Right cardiac atrium (tissue), 5 donors: ENCODE measurements at regions not wholly inside any gene's neighbourhood (a gene's known extent, or its start where the extent isn't known, plus 50 kb on each side); places are given as distances from the start of the nearest gene placed in this dataset.
A peak's percentile ranks its signal among the peaks of the same experiment; 100 is the strongest.
"Not testable (repeated sequence)": the region's sequence is repeated elsewhere in the genome, so short reads cannot be mapped to it uniquely, and the experiment has no call there.

Experiments
- ATAC-seq, 2 donors: fragments of 200-7000 bp; cut with Tn5 transposase; one replicate each; pipeline versions ENCODE4 v1.8.0 to v1.9.1; 2020; ENCODE audit warnings: moderate library complexity in 2 of 2, mild to moderate bottlenecking in 1 of 2
- DNase-seq, 3 donors: peaks; one replicate each; pipeline ENCODE4 v3.0.0-alpha.2; 2020
- H3K27ac ChIP-seq: one replicate; pipeline ENCODE4 v1.5.1; 2013; ENCODE audit warnings: mild to moderate bottlenecking, low read length, control low read depth, moderate library complexity
- H3K27me3 ChIP-seq: one replicate; pipeline ENCODE4 v1.6.1; 2013; ENCODE audit not compliant: control insufficient read depth, insufficient read depth
- H3K4me1 ChIP-seq: one replicate; pipeline ENCODE4 v1.6.1; 2013; ENCODE audit warnings: low read length; ENCODE audit not compliant: control insufficient read depth, insufficient read depth
- H3K4me3 ChIP-seq: one replicate; pipeline ENCODE4 v1.5.1; 2013; ENCODE audit warnings: low read length, control low read depth
- H3K9me3 ChIP-seq: one replicate; pipeline ENCODE4 v1.6.1; 2013; ENCODE audit warnings: low read length; ENCODE audit not compliant: control insufficient read depth
- WGBS: extraction: QIAGEN DNeasy Blood & Tissue Kit; methylation state at CpG from one replicate; pipeline ENCODE4 v1.1.7; 2013; 5-methylcytosine and 5-hydroxymethylcytosine counted together
- intact Hi-C, 4 donors: fragments of 100-400 bp; cut with DNase I; formaldehyde crosslinking; loops; one replicate each; pipeline versions ENCODE4 v1.11.0 to v1.14.0; 2022 to 2023
- donor health status: healthy with polysubstance abuse.
- donor health status: DM: no; HTN: yes; CAD: no.
- donor health status: DM: no; HTN: no; CAD: no.
- donor health status: DM: no; HTN: yes; CAD: no; lungs with severe emphysema.
- donor health status: DM: yes; HTN: yes; CAD: no.

DNA sequence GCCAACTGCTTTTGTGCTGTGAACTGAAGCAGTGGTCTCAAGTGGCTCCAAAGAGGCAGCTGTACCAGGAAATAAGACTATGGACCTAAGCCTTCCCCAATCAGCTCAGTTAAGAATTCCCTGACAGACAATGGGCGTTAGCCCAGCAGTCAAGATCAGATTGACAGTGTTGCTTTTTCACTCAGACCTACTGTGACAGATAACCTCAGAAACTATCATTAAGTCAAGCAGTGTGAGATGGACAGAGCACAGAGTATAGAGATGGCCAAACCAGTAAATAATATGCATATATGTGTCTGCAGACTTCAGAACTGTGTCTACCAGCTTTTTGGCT is 215.3 kb downstream of the ZFP36L2 start:
- 59% methylated on average over 1 of the region's 1 CpG for WGBS
- intact Hi-C loops = no loop called here
- H3K27me3 ChIP-seq = no peaks in the 10 kb centered on the region
- DNase-seq = no peak
- no peak overlapping the region for H3K27ac ChIP-seq
- no peaks in the 10 kb centered on the region for H3K9me3 ChIP-seq
- H3K4me3 ChIP-seq = no peak overlapping the region
- no peaks in the 10 kb centered on the region for H3K4me1 ChIP-seq
- ATAC-seq = no peak

DNA sequence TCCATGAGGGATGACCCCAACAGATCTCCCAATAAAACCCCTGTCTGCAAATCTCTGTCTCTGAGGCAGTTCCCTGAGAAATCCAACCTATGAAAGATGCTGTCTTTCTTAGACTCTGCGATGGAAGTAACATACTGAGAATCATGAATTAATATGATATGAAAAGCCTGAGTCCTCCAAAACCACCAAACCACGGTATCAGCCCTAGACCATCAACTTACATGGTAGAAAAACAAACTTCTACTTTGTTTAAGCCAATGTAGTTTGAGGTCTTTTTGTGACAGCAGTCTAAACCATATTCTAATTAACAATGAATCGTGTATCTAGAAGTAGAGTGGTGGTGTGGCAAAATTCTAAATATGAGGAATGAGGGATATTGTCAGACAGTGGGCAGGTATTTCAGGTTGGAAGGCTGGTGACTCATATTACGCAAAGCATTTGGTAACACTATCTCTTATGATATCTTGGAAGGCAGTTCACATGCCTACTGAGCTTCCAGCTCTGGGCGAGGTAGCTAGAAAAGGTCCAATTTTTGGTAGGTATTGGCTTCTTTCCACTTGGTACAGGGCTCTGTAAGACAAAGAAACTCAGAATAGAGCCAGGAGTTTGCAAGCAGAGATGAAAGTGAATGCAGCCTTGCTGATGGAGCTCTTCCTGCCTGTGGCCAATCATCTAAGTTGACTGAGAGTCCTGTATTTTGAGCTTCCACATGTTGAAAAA is 215.8 kb downstream of the ZFP36L2 start:
- no peak for ATAC-seq

DNA sequence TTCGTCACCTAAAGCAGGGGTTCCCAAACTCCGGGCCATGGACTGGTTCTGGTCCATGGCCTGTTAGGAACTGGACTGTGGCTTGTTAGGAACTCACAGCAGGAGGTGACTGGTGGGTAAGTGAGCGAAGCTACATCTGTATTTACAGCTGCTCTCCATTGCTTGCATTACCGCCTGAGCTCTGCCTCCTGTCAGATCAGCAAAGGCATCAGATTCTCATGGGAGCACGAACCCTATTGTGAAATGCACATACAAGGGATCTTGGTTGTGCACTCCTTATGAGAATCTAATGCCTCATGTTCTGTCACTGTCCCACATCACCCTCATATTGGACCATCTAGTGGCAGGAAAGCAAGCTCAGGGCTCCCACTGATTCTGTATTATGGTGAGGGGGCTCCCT is 217.0 kb downstream of the ZFP36L2 start:
- 97% methylated on average over 5 of the region's 5 CpGs for WGBS
- no peak for ATAC-seq
- intact Hi-C loops = no loop called here
- Histone ChIP-seq H3K27me3 (no peaks in the 10 kb centered on the region), H3K27ac (no peak overlapping the region), H3K4me3 (no peak overlapping the region), H3K9me3 (no peaks in the 10 kb centered on the region), H3K4me1 (no peaks in the 10 kb centered on the region)
- DNase-seq = no peak

More for the DNA sequence above, 215.8 kb downstream of the ZFP36L2 start:
- Histone ChIP-seq H3K4me3 (no peak overlapping the region), H3K27ac (no peak overlapping the region), H3K9me3 (no peaks in the 10 kb centered on the region), H3K27me3 (no peaks in the 10 kb centered on the region), H3K4me1 (no peaks in the 10 kb centered on the region)
- intact Hi-C loops = no loop called here
- WGBS = 90% methylated on average over 5 of the region's 5 CpGs
- DNase-seq = no peak

- Histone ChIP-seq H3K4me3 (no peak overlapping the region), H3K27ac (no peak overlapping the region), H3K9me3 (no peaks in the 10 kb centered on the region), H3K4me1 (no peaks in the 10 kb centered on the region), H3K27me3 (no peaks in the 10 kb centered on the region)
- intact Hi-C loops = no loop called here
- DNase-seq = no peak
- no peak for ATAC-seq
- WGBS = 91% methylated on average over 4 of the region's 4 CpGs
These were observed 216.0 kb upstream of the HAAO start for GRCh38 chr2:43008388-43008787.

DNA sequence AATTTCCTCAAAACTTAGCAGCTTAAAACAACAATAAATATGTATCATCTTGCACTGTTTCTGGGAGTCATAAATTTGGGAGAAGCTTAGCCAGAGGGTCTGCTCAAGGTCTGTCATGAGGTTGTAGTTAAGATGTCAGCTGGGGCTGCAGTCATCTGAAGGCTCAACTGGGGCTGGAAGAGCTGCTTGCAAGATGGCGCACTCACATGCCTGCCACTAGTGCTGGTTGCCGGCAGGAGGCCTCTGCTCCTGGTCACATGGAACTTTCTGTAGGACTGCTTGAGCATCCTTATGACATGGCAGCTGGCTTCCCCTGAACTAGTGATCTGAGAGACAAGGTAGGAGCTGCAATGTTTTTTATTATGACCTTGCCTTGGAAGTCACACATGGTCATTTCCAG is 215.5 kb upstream of the HAAO start:
- no peak for DNase-seq
- 99% methylated on average over 2 of the region's 2 CpGs for WGBS
- H3K4me1 ChIP-seq = no peaks in the 10 kb centered on the region
- no peak for ATAC-seq
- no peaks in the 10 kb centered on the region for H3K9me3 ChIP-seq
- H3K27ac ChIP-seq = no peak overlapping the region
- no peaks in the 10 kb centered on the region for H3K27me3 ChIP-seq
- intact Hi-C loops = no loop called here
- no peak overlapping the region for H3K4me3 ChIP-seq

GRCh38 chr2:43006834-43007543 is 214.6 kb upstream of the HAAO start:
- H3K4me3 ChIP-seq = no peak overlapping the region
- H3K27me3 ChIP-seq = no peaks in the 10 kb centered on the region
- DNase-seq (no peak), ATAC-seq (no peak)
- no peak overlapping the region for H3K27ac ChIP-seq
- H3K9me3 ChIP-seq = no peaks in the 10 kb centered on the region
- 96% methylated on average over 5 of the region's 5 CpGs for WGBS
- no peaks in the 10 kb centered on the region for H3K4me1 ChIP-seq
- intact Hi-C loops = no loop called here

DNA sequence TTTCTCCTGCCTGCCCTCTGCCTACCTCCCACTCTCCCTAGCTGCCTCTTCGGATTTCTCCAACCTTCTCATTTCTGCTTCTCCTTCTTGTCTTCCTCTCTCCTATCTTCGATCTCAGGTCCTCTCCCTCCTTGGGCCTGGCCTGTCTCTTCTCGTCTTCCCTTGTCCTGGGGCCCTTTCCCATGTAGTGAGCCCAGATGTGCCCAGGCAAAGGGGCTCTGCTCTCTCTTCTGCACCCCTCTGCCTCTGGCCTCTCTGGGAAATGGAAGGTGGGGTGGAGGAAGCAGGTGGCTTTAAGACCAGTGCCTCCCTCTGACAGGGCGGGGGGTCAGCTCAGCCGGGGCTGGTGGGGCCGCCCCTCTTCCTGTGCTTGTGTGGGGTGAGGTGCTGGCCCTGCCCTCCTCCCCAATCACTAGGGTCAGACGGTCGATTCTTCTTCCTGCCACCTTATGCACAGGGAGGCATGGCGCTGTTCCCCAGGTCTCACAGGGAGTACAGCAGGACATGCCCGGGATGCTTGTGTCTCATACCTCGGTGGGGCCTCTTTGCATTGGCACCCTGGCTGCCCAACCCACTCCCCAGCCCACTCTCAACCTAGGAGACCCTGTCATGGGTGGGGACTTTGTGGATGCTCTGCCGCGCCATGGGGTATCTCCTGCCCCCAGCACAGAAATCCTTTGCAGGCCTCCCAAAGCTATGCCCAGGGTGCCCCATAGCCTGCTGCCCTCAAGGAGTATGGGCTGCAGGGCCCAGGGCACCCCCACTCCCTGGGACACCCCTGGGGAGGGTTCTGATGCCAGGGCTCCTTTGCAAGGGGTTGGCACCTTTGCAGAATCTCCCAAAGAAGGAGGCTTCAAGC is 213.8 kb upstream of the HAAO start:
- DNase-seq (no peak), ATAC-seq (no peak)
- WGBS = 81% methylated on average over 13 of the region's 13 CpGs
- H3K27ac ChIP-seq = no peak overlapping the region
- H3K27me3 ChIP-seq = no peaks in the 10 kb centered on the region
- H3K9me3 ChIP-seq = no peaks in the 10 kb centered on the region
- no peak overlapping the region for H3K4me3 ChIP-seq
- no peaks in the 10 kb centered on the region for H3K4me1 ChIP-seq
- intact Hi-C loops = no loop called here

DNA sequence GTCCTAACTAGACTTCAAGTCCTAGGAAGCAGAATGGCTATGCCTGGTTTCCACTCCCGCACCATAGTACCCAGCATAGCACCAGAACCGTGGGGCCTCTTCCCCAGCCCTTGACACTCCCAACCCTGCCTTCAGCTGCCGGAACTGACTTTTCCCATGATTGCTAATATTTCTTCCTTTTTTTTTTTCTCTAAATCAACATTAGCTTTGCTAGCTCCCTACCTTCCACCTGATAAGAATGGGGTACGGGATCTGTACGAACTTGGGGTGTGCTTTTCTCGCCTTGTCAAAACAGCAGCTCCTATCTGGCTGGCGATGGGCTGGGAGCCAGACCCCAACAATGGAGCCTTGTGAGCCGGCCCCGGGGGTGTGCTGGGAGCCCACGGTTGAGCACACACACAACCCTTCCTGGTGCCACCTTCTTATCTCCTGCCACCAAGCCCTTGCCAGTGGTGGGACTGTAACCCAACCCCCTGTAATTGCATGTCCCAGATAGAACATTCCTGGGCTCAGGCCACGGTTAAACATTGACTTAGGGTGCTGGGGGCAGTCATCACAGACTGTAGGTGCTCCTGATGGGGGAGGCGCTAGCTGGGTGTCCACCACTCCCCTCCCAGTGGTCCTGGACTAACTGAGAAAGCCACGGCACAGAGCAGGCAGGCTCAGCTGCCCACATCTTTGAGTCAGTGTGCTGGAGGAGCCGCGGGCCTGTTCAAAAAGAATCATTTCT is 213.0 kb upstream of the HAAO start:
- intact Hi-C loops = no loop called here
- ATAC-seq (peak; percentile 47 to 55), DNase-seq (peak in 1 of 3 donors; percentile 30)
- Histone ChIP-seq H3K4me3 (no peak overlapping the region), H3K4me1 (no peaks in the 10 kb centered on the region), H3K9me3 (no peaks in the 10 kb centered on the region), H3K27me3 (no peaks in the 10 kb centered on the region), H3K27ac (no peak overlapping the region)
- WGBS = 61% methylated on average over 15 of the region's 15 CpGs

DNA sequence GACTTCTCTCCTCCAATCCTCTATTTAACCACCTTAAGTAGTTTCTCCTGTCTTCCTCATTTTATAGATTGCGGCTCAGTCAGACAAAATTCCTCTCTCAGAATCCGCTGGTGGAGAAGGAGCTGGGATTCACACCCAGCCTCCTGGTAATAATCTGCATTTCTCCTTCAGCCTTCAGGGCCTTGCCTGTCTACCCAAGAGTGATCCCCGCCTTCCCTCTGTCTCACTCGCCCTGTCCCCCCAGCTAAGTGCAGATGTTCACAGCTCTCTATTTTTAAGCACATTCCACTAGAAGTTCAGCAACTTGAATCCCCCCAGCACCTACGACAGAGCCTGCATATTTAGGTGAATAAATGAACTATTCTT is 212.5 kb upstream of the HAAO start:
- Histone ChIP-seq H3K4me3 (no peak overlapping the region), H3K4me1 (no peaks in the 10 kb centered on the region), H3K9me3 (no peaks in the 10 kb centered on the region), H3K27ac (no peak overlapping the region), H3K27me3 (no peaks in the 10 kb centered on the region)
- WGBS = 88% methylated on average over 5 of the region's 5 CpGs
- DNase-seq (no peak), ATAC-seq (no peak)
- intact Hi-C loops = no loop called here

DNA sequence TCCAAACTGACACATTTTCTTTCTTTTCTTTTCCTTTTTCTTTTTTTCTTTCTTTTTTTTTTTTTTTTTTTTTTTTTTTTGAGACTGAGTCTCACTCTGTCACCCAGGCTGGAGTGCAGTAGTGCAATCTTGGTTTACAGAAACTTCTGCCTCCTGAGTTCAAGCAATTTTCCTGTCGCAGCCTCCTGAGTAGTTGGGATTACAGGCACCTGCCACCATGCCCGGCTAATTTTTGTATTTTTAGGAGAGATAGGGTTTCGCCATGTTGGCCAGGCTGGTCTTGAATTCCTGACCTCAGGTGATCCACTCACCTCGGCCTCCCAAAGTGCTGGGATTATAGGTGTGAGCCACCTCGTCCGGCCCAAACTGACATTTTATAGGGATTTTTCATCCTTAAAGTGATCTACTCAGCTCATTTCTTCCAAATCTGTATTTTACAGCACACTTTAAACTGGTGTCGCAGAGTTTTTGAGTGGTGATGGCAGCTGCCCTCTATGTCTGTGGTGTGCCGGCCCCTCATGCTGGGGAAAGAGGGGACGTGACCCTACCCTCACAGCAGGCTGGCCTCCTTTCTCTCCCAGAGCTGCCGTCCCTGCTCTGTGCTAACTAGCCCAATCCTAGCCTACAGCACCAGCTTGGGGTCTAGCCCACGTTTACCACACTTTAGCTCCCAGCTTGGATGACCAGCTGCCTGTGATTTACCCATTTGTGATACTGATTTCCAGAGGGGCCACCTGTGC is 211.9 kb upstream of the HAAO start:
- intact Hi-C loops, H3K27me3 ChIP-seq, H3K4me1 ChIP-seq, H3K4me3 ChIP-seq, DNase-seq, ATAC-seq, H3K9me3 ChIP-seq, H3K27ac ChIP-seq: not testable (repeated sequence)
- WGBS = 95% methylated on average over 11 of the region's 11 CpGs
